Type B pancreatic cell (in vitro differentiated cells): ENCODE measurements at regions not wholly inside any gene's neighbourhood (a gene's known extent, or its start where the extent isn't known, plus 50 kb on each side); places are given as distances from the start of the nearest gene placed in this dataset.

ENCODE experiments used
- DNase-seq: peaks from one replicate; pipeline ENCODE4 v3.0.0; 2021; ENCODE audit warnings: mixed read lengths; ENCODE audit not compliant: unreplicated experiment; ENCODE audit errors: extremely low spot score
- H3K27ac Mint-ChIP-seq: 2 replicates; pipeline ENCODE4 v1.8.0; 2021; ENCODE audit warnings: mild to moderate bottlenecking, mixed read lengths
- H3K27me3 Mint-ChIP-seq: 2 replicates; pipeline ENCODE4 v1.8.0; 2021; ENCODE audit warnings: mixed read lengths
- H3K36me3 Mint-ChIP-seq: 2 replicates; pipeline ENCODE4 v1.8.0; 2021; ENCODE audit warnings: mixed read lengths
- H3K4me1 Mint-ChIP-seq: one replicate; pipeline ENCODE4 v1.8.0; 2021; ENCODE audit warnings: mixed read lengths; ENCODE audit not compliant: unreplicated experiment
- H3K4me3 Mint-ChIP-seq: 2 replicates; pipeline ENCODE4 v1.8.0; 2021; ENCODE audit warnings: mild to moderate bottlenecking, mixed read lengths
- H3K9me3 Mint-ChIP-seq: 2 replicates; pipeline ENCODE4 v1.8.0; 2021; ENCODE audit warnings: mixed read lengths
- TF ChIP-seq, protein P1 (sequence below): fragments of 200-600 bp; sonication (generic); conservative IDR thresholded peaks from 2 replicates; pipeline ENCODE4 v1.5.0; 2021; ENCODE audit warnings: antibody characterized with exemption, mild to moderate bottlenecking

DNA sequence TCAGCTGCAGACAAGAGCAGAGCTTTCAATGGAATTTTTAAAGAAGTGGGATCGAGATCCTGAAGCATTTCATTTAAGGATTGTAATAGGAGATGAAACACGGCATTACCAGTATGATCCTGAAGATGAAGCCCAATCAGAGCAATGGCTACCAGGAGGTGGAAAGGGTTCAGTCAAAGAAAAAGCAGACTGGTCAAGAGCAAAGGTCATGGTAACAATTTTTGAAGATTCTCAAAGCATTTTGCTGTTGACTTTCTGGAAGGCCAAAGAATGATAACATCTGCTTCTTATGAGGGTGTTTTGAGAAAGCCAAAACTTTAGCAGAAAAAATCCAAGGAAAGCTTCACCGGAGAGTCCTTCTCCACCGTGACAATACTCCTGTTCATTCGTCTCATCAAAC lies 204.3 kb upstream of the EEA1 start:
- Mint-ChIP-seq H3K27me3 (no peaks in the 10 kb centered on the region), H3K36me3 (no peaks in the 10 kb centered on the region), H3K9me3 (peaks cover 5% of the 10 kb centered on the region), H3K4me1 (peaks cover 35% of the 10 kb centered on the region), H3K27ac (no peak overlapping the region), H3K4me3 (no peak overlapping the region)
- TF ChIP-seq, protein P1, sequence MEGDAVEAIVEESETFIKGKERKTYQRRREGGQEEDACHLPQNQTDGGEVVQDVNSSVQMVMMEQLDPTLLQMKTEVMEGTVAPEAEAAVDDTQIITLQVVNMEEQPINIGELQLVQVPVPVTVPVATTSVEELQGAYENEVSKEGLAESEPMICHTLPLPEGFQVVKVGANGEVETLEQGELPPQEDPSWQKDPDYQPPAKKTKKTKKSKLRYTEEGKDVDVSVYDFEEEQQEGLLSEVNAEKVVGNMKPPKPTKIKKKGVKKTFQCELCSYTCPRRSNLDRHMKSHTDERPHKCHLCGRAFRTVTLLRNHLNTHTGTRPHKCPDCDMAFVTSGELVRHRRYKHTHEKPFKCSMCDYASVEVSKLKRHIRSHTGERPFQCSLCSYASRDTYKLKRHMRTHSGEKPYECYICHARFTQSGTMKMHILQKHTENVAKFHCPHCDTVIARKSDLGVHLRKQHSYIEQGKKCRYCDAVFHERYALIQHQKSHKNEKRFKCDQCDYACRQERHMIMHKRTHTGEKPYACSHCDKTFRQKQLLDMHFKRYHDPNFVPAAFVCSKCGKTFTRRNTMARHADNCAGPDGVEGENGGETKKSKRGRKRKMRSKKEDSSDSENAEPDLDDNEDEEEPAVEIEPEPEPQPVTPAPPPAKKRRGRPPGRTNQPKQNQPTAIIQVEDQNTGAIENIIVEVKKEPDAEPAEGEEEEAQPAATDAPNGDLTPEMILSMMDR, result no peak
- DNase-seq, result no peak

DNA sequence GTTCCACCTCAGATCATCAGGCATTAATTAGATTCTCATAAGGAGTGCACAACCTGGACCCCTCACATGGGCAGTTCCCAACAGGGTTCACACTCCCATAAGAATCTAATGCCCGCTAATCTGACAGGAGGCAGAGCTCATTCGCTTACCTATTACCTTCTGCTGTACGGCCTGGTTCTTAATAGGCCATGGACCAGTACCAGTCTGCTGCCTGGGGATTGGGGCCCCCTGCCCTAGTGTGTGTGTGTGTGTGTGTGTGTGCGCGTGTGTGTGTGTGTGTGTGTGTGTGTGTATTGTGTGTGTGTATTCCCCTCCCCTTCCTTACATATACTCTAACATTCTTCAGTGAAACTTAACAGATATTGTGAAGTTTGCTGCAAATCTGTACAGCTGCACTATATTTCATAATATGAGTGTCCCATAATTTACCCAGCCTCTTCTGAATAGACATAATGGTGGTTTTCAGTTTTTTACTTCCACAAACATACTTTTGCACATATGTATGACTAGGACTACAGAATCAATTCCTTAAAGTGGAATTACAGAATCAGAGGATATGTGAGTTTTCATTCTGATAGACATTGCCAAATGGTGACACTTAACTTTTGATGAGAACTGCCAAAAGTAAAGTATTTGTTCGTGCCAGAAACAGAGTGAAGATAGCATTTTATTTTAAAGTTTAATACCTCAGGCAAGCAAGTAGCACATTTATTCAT lies 205.2 kb upstream of the EEA1 start:
- TF ChIP-seq, protein P1, result no peak
- H3K27ac Mint-ChIP-seq, result no peak overlapping the region

DNA sequence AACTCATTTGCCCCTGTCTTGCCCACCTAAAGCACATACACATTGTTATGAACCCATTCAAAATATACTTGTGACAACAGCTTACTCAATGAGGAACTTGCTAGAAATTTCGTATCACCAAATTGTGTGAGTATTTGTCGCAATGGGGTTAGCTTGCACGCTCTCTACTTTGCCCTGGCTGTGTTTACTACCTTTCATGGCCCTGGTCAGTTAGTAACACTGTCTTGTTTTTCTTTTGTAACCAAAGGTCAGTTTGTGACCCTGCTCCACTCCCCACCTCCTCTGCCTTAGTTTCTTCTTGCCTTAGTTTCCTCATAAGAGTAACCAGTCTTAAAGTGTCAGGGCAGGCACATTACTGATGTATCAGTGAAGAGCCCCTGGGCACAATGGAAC lies 205.8 kb upstream of the EEA1 start:
- no peak for DNase-seq
- H3K27me3 Mint-ChIP-seq, result no peaks in the 10 kb centered on the region
- H3K4me1 Mint-ChIP-seq, result peaks cover 49% of the 10 kb centered on the region
- TF ChIP-seq, protein P1, result no peak
- no peaks in the 10 kb centered on the region for H3K36me3 Mint-ChIP-seq
- H3K9me3 Mint-ChIP-seq, result peaks cover 5% of the 10 kb centered on the region
- peak overlapping the region; percentile 53 for H3K4me3 Mint-ChIP-seq
- peak overlapping the region; percentile 72 for H3K27ac Mint-ChIP-seq

More for the DNA sequence above, 205.2 kb upstream of the EEA1 start:
- Mint-ChIP-seq H3K4me1 (peaks cover 43% of the 10 kb centered on the region), H3K27me3 (no peaks in the 10 kb centered on the region), H3K9me3 (peaks cover 5% of the 10 kb centered on the region), H3K4me3 (no peak overlapping the region), H3K36me3 (no peaks in the 10 kb centered on the region)
- DNase-seq, result no peak

DNA sequence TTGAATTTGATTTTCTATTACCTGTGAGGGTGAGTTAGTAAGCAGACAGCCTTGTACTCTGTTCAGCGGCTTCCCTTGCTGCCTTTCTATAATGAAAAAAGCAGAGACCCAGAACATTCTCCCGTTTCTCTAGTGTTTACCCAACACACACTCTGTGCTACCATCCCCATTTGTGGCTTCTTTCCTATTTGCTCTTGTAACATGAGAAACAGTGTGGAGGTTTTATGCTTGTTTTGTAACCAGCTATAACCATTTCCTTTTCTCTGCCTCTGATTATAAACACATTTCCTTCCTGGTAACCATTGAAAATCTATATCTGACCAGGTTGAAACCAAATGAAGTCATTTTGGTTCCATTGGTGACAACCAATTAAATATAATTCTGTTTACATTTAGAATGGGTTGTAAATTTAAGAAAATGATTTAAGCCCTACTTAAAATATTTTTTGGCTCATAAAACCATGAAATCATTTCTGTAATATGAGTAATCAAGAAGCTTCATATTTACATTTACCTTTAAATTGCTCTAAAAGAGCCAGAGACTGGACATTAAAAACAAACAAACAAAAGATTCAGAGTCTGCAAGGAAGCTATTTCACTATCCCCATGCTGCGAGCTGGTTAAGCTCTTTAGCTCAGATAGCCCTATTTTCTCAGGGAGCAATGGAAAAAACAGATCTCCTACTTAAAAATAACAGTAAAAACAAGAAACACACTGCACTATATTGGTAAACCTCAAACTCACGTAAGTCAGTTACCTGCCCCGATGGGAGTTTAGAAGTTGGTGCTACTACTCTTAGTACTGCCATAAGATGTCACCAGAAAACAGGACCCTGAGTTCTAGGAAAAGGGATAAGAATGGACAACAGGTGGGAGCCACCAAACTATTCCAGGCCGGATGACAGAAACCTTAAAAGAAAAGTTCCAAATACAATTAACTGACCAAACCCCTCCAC lies 206.5 kb upstream of the EEA1 start:
- Mint-ChIP-seq H3K27me3 (no peaks in the 10 kb centered on the region), H3K27ac (peak overlapping the region; percentile 72)
- no peak for DNase-seq

DNA sequence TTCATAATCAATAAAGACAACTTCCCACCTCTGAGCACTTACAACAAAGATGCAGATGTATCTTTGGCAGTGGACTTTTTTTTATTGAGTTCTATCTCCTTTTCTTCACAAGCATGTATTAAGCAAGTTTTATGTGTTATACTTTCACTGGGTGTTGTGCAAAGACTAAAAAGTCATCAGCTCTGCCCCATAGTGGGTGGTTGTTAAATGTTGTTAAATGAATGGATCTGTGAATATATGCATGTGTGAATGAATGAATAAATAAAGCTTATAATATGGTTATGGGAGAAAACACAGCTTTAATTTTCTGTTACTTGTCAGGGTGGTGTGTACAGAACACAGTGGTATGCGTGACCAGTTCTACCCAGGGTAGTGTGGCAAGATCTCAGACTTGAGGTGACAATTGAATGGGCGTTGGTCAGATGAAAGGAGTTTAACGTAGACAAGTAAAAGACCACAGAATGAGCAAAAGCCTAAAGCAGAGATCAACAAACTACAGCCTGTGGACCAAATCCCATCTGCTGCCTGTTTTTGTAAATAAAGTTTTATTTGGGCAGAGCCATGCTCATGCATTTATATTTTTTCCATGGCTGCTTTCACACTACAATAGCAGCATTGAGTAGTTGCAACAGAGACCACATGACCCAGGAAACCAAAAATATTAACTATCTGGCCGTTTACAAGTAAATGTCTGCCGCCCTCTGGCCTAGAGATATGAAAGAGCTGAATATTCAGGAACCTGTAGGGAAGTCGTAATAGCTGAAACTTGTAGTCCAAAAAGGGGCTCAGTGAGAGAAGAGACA lies 207.4 kb upstream of the EEA1 start:
- Mint-ChIP-seq H3K36me3 (no peaks in the 10 kb centered on the region), H3K4me3 (no peak overlapping the region), H3K9me3 (peaks cover 9% of the 10 kb centered on the region), H3K4me1 (peaks cover 42% of the 10 kb centered on the region), H3K27ac (peak overlapping the region; percentile 2), H3K27me3 (no peaks in the 10 kb centered on the region)
- DNase-seq, result no peak
- TF ChIP-seq, protein P1, result no peak

More for the DNA sequence above, 206.5 kb upstream of the EEA1 start:
- peak overlapping the region; percentile 53 for H3K4me3 Mint-ChIP-seq
- TF ChIP-seq, protein P1, result no peak
- H3K4me1 Mint-ChIP-seq, result peaks cover 45% of the 10 kb centered on the region
- no peaks in the 10 kb centered on the region for H3K36me3 Mint-ChIP-seq
- peaks cover 5% of the 10 kb centered on the region for H3K9me3 Mint-ChIP-seq
